ENCODE measurements at regions not wholly inside any gene's neighbourhood (a gene's known extent, or its start where the extent isn't known, plus 50 kb on each side); places are given as distances from the start of the nearest gene placed in this dataset.

DNA sequence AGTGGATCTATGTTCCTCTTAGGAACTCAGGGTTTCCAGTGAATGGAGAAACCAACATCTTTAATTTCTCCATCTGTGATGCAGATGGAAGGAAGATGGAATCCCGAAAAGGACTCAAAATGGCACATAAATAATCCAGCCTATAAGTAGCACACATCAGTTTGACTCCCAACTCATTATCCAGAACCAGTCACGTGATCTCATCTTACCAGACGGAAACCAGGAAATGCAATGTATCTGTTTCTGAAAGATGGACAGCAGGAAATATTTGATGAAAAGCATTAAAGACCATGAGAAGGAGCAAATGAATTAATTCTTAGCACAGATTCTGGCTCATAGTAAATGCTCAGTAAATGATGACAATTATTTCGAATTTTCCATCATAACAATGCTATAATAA is 443.1 kb upstream of the FMR1 start:
- Mint-ChIP-seq H3K9me3 (no peaks in the 10 kb centered on the region), H3K27me3 (no peaks in the 10 kb centered on the region), H3K36me3 (ENCODE audit: low read depth) (no peaks in the 10 kb centered on the region), H3K4me1 (no peaks in the 10 kb centered on the region), H3K27ac (no peak overlapping the region), H3K4me3 (no peak overlapping the region)
- DNase-seq (no peak), ATAC-seq (ENCODE audit: low read depth) (no peak)
- intact Hi-C loops (cut with micrococcal nuclease): no loop called here
- TF ChIP-seq, protein P1, sequence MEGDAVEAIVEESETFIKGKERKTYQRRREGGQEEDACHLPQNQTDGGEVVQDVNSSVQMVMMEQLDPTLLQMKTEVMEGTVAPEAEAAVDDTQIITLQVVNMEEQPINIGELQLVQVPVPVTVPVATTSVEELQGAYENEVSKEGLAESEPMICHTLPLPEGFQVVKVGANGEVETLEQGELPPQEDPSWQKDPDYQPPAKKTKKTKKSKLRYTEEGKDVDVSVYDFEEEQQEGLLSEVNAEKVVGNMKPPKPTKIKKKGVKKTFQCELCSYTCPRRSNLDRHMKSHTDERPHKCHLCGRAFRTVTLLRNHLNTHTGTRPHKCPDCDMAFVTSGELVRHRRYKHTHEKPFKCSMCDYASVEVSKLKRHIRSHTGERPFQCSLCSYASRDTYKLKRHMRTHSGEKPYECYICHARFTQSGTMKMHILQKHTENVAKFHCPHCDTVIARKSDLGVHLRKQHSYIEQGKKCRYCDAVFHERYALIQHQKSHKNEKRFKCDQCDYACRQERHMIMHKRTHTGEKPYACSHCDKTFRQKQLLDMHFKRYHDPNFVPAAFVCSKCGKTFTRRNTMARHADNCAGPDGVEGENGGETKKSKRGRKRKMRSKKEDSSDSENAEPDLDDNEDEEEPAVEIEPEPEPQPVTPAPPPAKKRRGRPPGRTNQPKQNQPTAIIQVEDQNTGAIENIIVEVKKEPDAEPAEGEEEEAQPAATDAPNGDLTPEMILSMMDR (IDR thresholded peaks at IDR 0.05): no peak
- POLR2A ChIA-PET: no interaction called here
- CTCF ChIA-PET: no interaction called here

DNA sequence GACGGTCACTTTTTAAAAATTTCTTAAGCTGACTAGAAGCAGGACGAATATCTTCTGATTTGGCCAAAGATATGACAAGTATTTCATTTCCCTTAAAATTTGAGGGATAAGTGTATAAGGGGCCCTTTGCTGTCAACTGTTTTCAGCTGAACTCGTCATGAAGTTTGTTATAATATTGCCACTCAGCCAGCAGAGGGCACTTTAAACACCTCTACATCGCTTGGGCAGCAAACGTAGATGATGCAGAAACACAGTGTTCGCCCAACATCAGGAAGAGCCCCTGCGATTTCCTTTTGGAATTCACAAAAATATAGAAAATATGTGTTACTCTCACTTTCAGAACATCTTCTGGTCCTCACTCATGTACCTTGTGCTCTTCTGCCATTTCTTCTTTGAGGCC is 435.7 kb upstream of the FMR1 start:
- no peaks in the 10 kb centered on the region for H3K4me1 Mint-ChIP-seq
- no peak for ATAC-seq (ENCODE audit: low read depth)
- H3K4me3 Mint-ChIP-seq: no peak overlapping the region
- CTCF ChIA-PET: no interaction called here
- POLR2A ChIA-PET: no interaction called here
- no peaks in the 10 kb centered on the region for H3K27me3 Mint-ChIP-seq
- DNase-seq: no peak
- TF ChIP-seq, protein P1 (IDR thresholded peaks at IDR 0.05): no peak
- H3K9me3 Mint-ChIP-seq: no peaks in the 10 kb centered on the region
- H3K36me3 Mint-ChIP-seq (ENCODE audit: low read depth): no peaks in the 10 kb centered on the region
- no peak overlapping the region for H3K27ac Mint-ChIP-seq
- intact Hi-C loops (cut with micrococcal nuclease): loop anchor here (5.0 kb wide), 1 partner anchor 1996 kb away; no protein-coding TSS in a partner anchor

DNA sequence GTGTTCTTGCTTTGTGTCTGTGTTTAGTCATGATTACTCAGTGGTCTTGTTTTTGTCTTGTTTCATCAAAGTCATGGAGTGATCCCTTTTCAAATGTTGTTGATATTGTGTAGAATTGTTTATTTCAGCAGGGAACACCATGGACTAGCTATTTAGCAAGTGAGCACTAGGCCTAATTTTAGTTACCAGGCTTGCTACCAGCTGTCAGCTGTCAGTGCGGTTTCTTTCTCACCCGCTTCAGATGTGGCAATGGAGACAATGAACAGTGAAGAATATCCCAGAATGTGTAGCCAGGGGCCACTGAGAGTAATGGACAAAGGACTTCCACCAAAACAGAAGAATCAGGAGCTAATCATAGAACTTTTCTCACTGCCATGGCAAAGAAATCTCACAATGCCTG is 432.8 kb upstream of the FMR1 start:
- no peak overlapping the region for H3K27ac Mint-ChIP-seq
- intact Hi-C loops (cut with micrococcal nuclease): loop anchor here (5.0 kb wide), 1 partner anchor 1993 kb away; no protein-coding TSS in a partner anchor
- no peak for ATAC-seq (ENCODE audit: low read depth)

DNA sequence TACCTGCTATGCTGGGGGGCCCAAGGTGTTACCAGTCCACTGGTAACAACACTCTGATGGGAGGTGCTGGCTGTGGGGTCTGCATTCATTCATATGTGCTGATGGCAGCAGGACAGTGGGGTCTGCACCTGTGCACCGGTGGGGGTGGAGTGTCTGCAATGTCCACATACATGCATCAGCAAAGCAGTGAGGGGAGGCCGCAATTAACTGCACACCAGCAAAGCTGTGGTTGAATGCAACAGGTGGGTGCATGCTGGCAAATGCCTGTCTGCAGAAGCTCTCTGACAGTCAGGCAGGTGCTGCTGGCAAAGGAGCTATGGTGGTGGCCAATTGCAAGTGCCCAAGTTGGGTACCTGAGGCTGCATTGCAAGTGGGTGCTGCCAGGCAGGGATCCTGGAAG is 426.5 kb upstream of the FMR1 start:
- Mint-ChIP-seq H3K4me1 (no peaks in the 10 kb centered on the region), H3K36me3 (ENCODE audit: low read depth) (no peaks in the 10 kb centered on the region), H3K4me3 (no peak overlapping the region), H3K27me3 (no peaks in the 10 kb centered on the region), H3K9me3 (no peaks in the 10 kb centered on the region), H3K27ac (no peak overlapping the region)
- ATAC-seq (ENCODE audit: low read depth) (no peak), DNase-seq (no peak)
- ChIA-PET CTCF (no interaction called here), POLR2A (no interaction called here)
- intact Hi-C loops (cut with micrococcal nuclease): no loop called here
- TF ChIP-seq, protein P1 (IDR thresholded peaks at IDR 0.05): no peak

More for the DNA sequence above, 432.8 kb upstream of the FMR1 start:
- Mint-ChIP-seq H3K9me3 (no peaks in the 10 kb centered on the region), H3K27me3 (no peaks in the 10 kb centered on the region), H3K36me3 (ENCODE audit: low read depth) (no peaks in the 10 kb centered on the region), H3K4me3 (no peak overlapping the region), H3K4me1 (no peaks in the 10 kb centered on the region)
- TF ChIP-seq, protein P1 (IDR thresholded peaks at IDR 0.05): no peak
- ChIA-PET CTCF (no interaction called here), POLR2A (no interaction called here)
- DNase-seq: no peak

DNA sequence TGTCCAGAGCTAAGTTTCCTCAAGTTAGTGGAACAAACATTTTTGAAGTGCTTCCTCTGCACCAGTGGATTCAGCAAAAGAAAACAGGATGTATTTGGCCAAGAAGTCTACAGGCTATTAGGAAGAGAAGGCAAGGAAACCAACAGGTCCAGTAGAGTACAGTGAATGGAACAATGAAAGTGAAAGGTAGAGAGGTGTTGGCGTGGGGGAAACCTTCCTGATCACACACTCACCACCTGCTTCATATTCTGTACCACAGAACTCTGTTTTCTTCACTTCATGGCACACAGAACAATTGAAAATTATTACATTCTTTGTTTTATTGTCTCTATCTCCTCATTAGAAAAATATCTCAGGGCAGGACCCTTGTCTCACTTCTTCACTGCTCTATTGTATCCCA is 417.4 kb upstream of the FMR1 start:
- Mint-ChIP-seq H3K4me1 (no peaks in the 10 kb centered on the region), H3K9me3 (no peaks in the 10 kb centered on the region), H3K4me3 (no peak overlapping the region), H3K27ac (no peak overlapping the region), H3K36me3 (ENCODE audit: low read depth) (no peaks in the 10 kb centered on the region), H3K27me3 (no peaks in the 10 kb centered on the region)
- TF ChIP-seq, protein P1 (IDR thresholded peaks at IDR 0.05): no peak
- DNase-seq (no peak), ATAC-seq (ENCODE audit: low read depth) (no peak)
- intact Hi-C loops (cut with micrococcal nuclease): no loop called here
- ChIA-PET POLR2A (no interaction called here), CTCF (no interaction called here)

All from activated B cell treated with CpG ODN at 0.5 μM for 24 hours (primary cell).